Right kidney (tissue), 1 donor: ENCODE measurements at regions not wholly inside any gene's neighbourhood (a gene's known extent, or its start where the extent isn't known, plus 50 kb on each side); places are given as distances from the start of the nearest gene placed in this dataset.
"Not testable (repeated sequence)": the region's sequence is repeated elsewhere in the genome, so short reads cannot be mapped to it uniquely, and the experiment has no call there.

Source experiments
- DNase-seq: peaks from one replicate; pipeline ENCODE4 v3.0.0-alpha.2; 2016

DNA sequence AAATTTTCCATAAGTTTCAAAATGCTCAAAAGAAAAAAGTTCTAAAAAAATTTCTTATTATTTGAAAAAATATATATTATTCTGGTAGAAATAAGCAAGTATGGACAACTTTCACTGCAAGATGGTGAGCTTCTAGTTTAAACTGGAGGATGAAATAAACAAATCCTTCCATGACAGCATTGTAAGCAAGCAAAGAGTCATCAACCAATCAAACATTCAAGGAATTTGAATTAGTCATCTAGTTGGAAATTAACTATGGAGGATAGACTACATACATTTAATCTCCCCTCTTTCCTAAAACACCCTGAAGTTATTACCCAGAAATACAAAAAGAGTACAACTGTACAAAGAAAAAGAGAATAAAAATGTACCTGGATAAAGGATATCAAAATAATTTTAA, 51.0 kb upstream of the IRX5 start:
- no peak for DNase-seq

DNA sequence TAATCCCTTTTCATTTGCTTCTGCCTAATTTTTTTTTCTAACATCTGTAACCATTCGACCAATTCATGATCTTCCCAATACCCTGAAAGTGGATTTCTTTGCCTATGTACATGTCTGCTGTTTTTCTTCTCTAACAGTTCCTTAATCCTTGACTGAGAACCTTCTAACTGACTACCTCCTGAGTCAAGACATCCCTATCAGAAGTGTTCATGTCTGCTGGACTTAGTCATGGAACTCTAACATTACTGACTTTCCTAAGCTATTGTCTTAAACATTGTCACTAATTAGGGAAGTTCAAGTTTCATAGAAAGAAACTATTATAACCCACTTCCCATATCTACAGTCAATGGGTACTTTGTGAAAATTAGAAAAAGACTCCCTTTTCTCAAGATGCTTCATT, 52.4 kb upstream of the IRX5 start:
- DNase-seq: no peak

- no peak for DNase-seq
Measured at GRCh38 chr16:54875443-54875842, 55.2 kb upstream of the IRX5 start.

- DNase-seq: not testable (repeated sequence)
Measured at GRCh38 chr16:54873716-54874373, 56.8 kb upstream of the IRX5 start.

- no peak for DNase-seq
Measured at GRCh38 chr16:54873071-54873470, 57.6 kb upstream of the IRX5 start.

- no peak for DNase-seq
Measured at GRCh38 chr16:54870151-54870550, 60.5 kb upstream of the IRX5 start.

DNA sequence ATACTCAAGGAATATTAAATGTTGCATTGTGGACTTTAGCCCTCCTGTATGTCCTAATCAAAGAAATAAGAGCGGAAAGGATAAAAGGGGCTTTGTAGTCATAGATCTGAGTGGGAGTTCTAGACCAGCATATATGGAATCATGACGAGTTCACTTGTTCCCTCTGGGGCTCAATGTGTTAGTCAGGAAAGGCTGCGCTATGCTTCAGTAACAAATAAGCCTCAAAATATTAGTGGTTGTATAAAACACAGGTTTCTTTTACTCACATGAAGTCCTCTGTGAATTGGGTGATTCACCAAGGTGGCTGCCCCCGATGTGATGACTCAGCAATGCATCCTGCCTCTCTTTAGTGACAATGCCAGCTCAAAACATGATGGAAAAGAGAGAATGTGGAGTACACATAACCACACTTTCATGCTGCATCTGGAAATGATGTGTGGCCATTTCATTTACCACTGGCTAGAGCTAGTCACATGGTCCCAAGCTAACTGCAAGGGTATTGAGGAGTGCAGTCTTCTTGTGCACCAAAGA, 63.3 kb upstream of the IRX5 start:
- DNase-seq: no peak

DNA sequence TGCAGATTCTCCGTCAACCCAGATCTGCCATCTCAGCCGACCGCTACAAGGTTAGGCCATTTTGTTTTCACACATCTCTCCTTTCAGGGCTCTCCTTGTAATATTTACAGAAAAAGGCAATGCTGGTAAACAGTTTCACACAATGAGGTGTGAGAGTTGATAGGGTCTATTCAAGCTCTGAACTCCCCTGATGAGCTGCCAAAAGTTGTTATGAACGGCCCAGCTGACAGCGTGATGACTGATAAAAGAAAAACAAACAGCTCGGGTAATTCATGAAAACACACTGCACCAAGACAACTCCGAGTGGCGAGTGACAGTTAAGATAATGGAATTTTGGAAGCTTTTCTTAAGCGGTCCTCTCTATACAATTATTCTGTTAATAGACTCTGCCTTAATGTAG, 68.1 kb upstream of the IRX5 start:
- DNase-seq: peak; percentile 23

- DNase-seq: no peak
Measured at GRCh38 chr16:54856871-54857270, 73.8 kb upstream of the IRX5 start.

- no peak for DNase-seq
Measured at GRCh38 chr16:54847609-54848008, 83.1 kb upstream of the IRX5 start.

- DNase-seq: no peak
Measured at GRCh38 chr16:54847207-54847606, 83.5 kb upstream of the IRX5 start.

DNA sequence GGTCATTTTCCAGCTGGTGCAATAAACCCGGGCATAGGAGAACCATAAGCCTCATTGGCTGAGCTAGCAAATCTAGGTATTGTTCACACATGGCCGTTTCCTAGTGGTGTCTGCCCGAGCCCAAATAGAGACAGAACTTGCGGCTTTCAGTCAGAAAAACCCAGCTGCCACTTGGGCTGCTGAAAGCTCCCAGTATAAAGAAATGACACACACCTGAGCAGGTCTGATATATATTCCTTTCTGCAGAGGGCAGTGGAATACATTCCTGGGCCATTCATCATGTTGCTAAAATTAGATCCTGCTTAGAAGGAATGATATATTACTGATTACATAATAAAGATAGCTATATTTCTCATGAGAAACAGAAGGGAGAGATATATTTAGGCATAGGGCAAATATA, 83.9 kb upstream of the IRX5 start:
- DNase-seq: no peak

DNA sequence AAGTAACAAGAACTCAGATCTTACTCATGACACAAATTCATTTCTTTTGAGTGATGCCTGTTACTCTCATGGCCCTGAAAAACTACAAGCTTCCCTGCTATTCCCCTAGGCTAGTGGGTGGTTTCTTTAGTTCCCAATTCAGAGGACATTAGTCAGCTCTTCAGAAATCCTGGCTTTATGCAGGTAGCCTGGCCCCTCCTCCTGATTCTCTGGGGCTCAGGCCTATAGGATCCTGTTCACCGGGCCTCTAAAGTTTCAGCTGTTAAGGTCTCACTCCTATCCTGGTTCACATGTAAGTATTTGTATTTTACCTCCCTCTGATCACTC, 87.3 kb upstream of the IRX5 start:
- no peak for DNase-seq

GRCh38 chr16:54842743-54843423, 87.8 kb upstream of the IRX5 start:
- no peak for DNase-seq

- DNase-seq: no peak
Measured at GRCh38 chr16:54829691-54830090, 101.0 kb upstream of the IRX5 start.

GRCh38 chr16:54822892-54823291, 107.8 kb upstream of the IRX5 start:
- no peak for DNase-seq

DNA sequence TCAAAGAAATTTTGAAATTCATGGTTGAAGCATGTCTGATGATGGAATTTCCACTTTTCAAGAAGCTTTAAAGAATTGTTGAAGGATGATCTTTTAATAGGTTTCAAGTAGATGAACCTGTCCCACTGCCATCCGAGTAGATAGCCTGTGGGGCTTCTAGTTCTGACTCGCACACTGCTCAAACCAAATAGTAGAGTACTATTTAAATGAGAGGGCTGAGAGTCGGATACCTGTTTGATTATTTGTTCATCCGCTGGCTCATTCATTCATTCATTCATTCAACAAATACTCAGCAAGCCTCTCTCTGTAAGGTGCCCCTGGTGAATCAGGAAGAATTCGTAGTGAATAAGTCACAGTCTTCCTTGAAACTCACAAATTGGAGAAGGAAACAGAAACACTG, 108.2 kb upstream of the IRX5 start:
- DNase-seq: no peak

GRCh38 chr16:54821731-54822130, 108.9 kb upstream of the IRX5 start:
- no peak for DNase-seq

DNA sequence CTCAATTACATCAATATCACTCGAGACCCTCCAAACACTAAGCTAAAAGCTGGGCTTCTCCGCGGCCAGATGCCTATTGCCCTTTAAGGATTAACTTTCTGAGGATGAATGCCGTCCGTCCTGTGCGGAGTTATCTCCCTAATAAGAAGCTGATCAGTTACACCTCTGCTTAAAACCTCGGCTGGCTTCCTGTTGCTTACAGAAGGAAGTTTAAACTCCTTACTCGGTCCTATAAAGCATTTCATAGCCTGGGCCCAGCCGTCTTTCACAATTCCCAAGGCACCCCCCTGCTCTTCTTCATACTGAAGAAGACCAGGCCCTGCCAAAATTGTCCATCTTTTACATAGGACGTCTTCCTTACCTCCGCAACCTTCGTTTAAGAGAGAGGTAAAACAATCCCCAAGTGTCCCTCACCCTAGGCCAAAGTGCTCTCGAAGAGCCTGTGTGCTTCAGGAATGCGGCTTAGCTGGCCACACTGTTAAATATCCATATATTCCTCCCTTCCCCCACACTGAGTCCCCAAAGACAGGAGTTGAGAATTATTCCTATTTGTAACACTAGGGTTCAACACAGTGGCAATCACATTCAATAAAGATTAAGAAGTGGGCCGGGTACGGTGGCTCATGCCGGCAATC, 112.6 kb upstream of the IRX5 start:
- DNase-seq: no peak

- DNase-seq: no peak
Measured at GRCh38 chr16:54817432-54817831, 113.2 kb upstream of the IRX5 start.

GRCh38 chr16:54816471-54816870, 114.2 kb upstream of the IRX5 start:
- no peak for DNase-seq

GRCh38 chr16:54815177-54815576, 115.5 kb upstream of the IRX5 start:
- DNase-seq: no peak

- no peak for DNase-seq
Measured at GRCh38 chr16:54813778-54814177, 116.9 kb upstream of the IRX5 start.

DNA sequence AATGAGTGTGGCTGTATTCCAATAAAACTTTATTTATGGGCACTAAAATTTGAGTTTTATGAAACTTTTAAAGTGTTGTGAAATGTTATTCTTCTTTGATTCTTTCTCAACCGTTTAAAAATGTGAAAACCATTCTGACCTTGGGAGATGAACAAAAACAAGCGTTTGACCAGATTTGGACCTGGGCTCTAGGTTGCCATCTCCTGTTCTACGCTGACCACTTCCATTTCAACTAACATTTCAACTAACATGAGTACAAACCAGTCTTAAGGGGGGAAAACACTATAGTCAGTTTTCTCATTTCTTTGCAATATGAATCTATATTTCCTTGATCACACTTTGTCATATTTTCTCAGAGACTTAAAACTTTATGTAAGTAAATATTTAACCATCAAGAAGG, 118.4 kb upstream of the IRX5 start:
- no peak for DNase-seq
